ENCODE measurements at regions not wholly inside any gene's neighbourhood (a gene's known extent, or its start where the extent isn't known, plus 50 kb on each side); places are given as distances from the start of the nearest gene placed in this dataset.

DNA sequence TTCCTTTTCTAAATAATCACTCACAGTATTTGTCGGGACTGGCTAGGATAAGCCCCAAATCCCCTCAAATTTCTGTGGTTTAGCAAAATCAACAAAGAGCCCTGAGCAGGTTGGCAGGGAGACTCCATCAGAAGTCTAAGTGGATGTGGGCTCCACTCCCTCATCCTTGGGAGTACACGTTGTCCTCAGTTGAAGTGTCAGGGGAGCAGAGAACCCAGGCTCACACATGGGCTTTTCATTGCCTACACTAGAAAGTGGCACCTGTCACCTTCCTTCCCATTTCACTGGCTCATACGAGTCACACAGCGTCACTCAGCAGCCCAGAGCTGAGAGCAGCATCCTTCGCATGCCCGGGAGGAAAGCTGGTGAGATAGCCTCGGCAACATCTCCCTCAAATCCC, 421.3 kb upstream of the FZD8 start:
- H3K27me3 ChIP-seq (ENCODE audit: insufficient read depth, low read length, poor library complexity, severe bottlenecking): no peaks in the 10 kb centered on the region
- no peaks in the 10 kb centered on the region for H3K79me2 ChIP-seq (ENCODE audit: insufficient read depth, low read length)
- no peak overlapping the region for H3K4me3 ChIP-seq (ENCODE audit: low read length, poor library complexity, severe bottlenecking)
- peaks cover 8% of the 10 kb centered on the region; the same call in 1 of the 2 replicates for H3K9me3 ChIP-seq (ENCODE audit: insufficient read depth, low read depth, low read length)
- H3F3A ChIP-seq (ENCODE audit: low read depth): no peaks in the 10 kb centered on the region
- H3K36me3 ChIP-seq (ENCODE audit: insufficient read depth, low read length): no peaks in the 10 kb centered on the region
- TF ChIP-seq EZH2phosphoT487 (IDR thresholded peaks at IDR 0.05; ENCODE audit: borderline replicate concordance) (no peak), CTCF (conservative IDR thresholded peaks at IDR 0.05; ENCODE audit: low read length) (no peak)
- no peak overlapping the region for H3K4me2 ChIP-seq (ENCODE audit: low read depth, low read length, poor library complexity, severe bottlenecking)
- H4K20me1 ChIP-seq (ENCODE audit: insufficient read depth, low read length, poor library complexity, severe bottlenecking): no peaks in the 10 kb centered on the region
- H3K9me2 ChIP-seq (replicated peaks; ENCODE audit: low read depth, low read length): no peaks in the 10 kb centered on the region
- H2AFZ ChIP-seq (ENCODE audit: low read length): no peak overlapping the region
- no peak overlapping the region for H3K9ac ChIP-seq (ENCODE audit: low read depth, low read length, poor library complexity, severe bottlenecking)
- no peaks in the 10 kb centered on the region for H3K4me1 ChIP-seq (ENCODE audit: insufficient read depth, low read length, poor library complexity, severe bottlenecking)

- Histone ChIP-seq H3K36me3 (ENCODE audit: insufficient read depth, low read length) (no peaks in the 10 kb centered on the region), H3F3A (ENCODE audit: low read depth) (no peaks in the 10 kb centered on the region), H3K4me1 (ENCODE audit: insufficient read depth, low read length, poor library complexity, severe bottlenecking) (no peaks in the 10 kb centered on the region), H3K4me3 (ENCODE audit: low read length, poor library complexity, severe bottlenecking) (no peak overlapping the region), H3K4me2 (ENCODE audit: low read depth, low read length, poor library complexity, severe bottlenecking) (no peak overlapping the region), H3K9me3 (ENCODE audit: insufficient read depth, low read depth, low read length) (no peaks in the 10 kb centered on the region), H3K9ac (ENCODE audit: low read depth, low read length, poor library complexity, severe bottlenecking) (no peak overlapping the region), H3K79me2 (ENCODE audit: insufficient read depth, low read length) (no peaks in the 10 kb centered on the region), H3K27me3 (ENCODE audit: insufficient read depth, low read length, poor library complexity, severe bottlenecking) (no peaks in the 10 kb centered on the region), H4K20me1 (ENCODE audit: insufficient read depth, low read length, poor library complexity, severe bottlenecking) (no peaks in the 10 kb centered on the region), H2AFZ (ENCODE audit: low read length) (no peak overlapping the region), H3K9me2 (replicated peaks; ENCODE audit: low read depth, low read length) (no peaks in the 10 kb centered on the region)
- no peak for TF ChIP-seq EZH2phosphoT487 (IDR thresholded peaks at IDR 0.05; ENCODE audit: borderline replicate concordance)
- no peak for TF ChIP-seq CTCF (conservative IDR thresholded peaks at IDR 0.05; ENCODE audit: low read length)
These were observed 415.6 kb upstream of the FZD8 start for GRCh38 chr10:36057731-36058130.

DNA sequence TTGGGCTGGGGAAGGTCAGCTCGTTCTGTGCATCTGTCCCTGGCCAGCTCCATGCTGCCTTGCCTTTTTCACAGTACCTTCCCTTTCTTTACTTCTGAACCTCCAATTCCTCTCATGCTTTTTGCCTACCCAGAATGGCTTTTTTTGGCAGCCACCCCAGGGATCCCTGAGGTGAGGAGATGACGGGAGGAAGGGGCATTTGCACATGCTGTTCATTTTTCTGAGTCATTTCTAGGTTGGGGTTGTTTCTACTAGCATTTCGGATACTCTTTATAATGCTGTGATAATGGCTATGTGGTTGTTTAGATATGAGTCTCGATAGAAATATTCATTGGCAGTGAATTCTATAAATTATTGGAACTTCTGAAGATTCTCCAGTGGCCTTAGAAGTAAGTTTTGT, 415.1 kb upstream of the FZD8 start:
- H3K4me1 ChIP-seq (ENCODE audit: insufficient read depth, low read length, poor library complexity, severe bottlenecking): no peaks in the 10 kb centered on the region
- TF ChIP-seq EZH2phosphoT487 (IDR thresholded peaks at IDR 0.05; ENCODE audit: borderline replicate concordance) (no peak), CTCF (conservative IDR thresholded peaks at IDR 0.05; ENCODE audit: low read length) (no peak)
- no peaks in the 10 kb centered on the region for H3K9me2 ChIP-seq (replicated peaks; ENCODE audit: low read depth, low read length)
- H3K79me2 ChIP-seq (ENCODE audit: insufficient read depth, low read length): no peaks in the 10 kb centered on the region
- H4K20me1 ChIP-seq (ENCODE audit: insufficient read depth, low read length, poor library complexity, severe bottlenecking): no peaks in the 10 kb centered on the region
- no peak overlapping the region for H2AFZ ChIP-seq (ENCODE audit: low read length)
- no peak overlapping the region for H3K4me3 ChIP-seq (ENCODE audit: low read length, poor library complexity, severe bottlenecking)
- H3K4me2 ChIP-seq (ENCODE audit: low read depth, low read length, poor library complexity, severe bottlenecking): no peak overlapping the region
- H3K36me3 ChIP-seq (ENCODE audit: insufficient read depth, low read length): no peaks in the 10 kb centered on the region
- no peak overlapping the region for H3K9ac ChIP-seq (ENCODE audit: low read depth, low read length, poor library complexity, severe bottlenecking)
- no peaks in the 10 kb centered on the region for H3K9me3 ChIP-seq (ENCODE audit: insufficient read depth, low read depth, low read length)
- no peaks in the 10 kb centered on the region for H3K27me3 ChIP-seq (ENCODE audit: insufficient read depth, low read length, poor library complexity, severe bottlenecking)
- no peaks in the 10 kb centered on the region for H3F3A ChIP-seq (ENCODE audit: low read depth)

All from Loucy (cell line).